ENCODE measurements at regions not wholly inside any gene's neighbourhood (a gene's known extent, or its start where the extent isn't known, plus 50 kb on each side); places are given as distances from the start of the nearest gene placed in this dataset.
"Not testable (repeated sequence)": the region's sequence is repeated elsewhere in the genome, so short reads cannot be mapped to it uniquely, and the experiment has no call there.

- no peak for DNase-seq (ENCODE audit: low read depth in 2 of 2)
These were observed 89.1 kb downstream of the KATNIP start for GRCh38 chr16:27638833-27639560.

DNA sequence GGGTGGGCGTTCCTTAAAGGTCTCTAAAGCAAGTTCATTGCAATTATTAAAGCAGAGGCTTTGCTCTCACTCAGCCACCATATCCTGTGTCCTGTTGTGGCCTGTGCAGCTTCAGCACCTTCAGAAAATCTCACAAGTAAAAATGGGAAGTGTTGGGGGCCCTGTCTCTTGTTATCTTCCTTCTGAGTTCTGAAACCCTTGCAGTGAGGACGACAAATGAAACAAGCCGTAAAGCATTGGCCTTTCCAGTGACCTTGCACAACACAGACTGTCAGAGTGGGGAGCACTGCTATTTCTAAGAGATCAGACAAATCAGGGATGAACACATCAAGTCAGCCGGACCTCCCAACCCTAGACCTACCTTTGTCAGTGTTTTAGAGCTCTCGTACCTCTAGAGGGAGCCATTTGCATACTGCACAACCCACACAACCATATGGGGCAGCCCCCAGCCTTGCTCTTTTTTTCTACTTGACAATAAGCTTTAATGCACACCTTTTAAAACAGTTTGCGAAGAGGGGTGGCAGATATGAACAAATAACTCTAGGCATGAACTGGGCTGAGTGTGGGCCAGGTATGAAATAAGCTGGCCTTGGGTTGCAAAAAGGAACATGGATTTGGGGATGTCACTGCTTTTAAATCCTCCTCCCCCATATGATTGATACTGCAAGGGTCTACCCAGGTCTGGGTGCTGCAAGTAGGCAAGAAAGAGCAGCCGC, 89.8 kb downstream of the KATNIP start:
- DNase-seq (ENCODE audit: low read depth in 2 of 2) = peak; percentile 71 to 83

DNA sequence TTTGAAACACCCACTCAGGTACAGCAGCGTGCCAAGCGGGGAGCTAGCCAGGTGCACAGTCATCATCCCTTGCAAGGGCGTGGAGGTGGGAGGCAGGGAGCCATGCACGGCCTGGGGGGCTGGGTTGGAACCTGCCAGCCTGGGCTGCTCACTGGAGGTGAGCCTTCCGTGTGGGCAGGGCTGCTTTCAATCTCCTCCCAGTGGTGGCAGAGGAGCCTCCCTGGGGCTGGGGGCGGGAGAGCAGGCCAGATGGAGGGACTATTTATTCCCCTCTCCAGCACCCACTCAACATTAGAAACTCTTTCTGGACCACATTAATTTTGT, 90.3 kb downstream of the KATNIP start:
- no peak for DNase-seq (ENCODE audit: low read depth in 2 of 2)

GRCh38 chr16:27641260-27641659, 91.3 kb downstream of the KATNIP start:
- DNase-seq (ENCODE audit: low read depth in 2 of 2) = no peak

GRCh38 chr16:27641734-27642415, 91.9 kb downstream of the KATNIP start:
- not testable (repeated sequence) for DNase-seq (ENCODE audit: low read depth in 2 of 2)

DNA sequence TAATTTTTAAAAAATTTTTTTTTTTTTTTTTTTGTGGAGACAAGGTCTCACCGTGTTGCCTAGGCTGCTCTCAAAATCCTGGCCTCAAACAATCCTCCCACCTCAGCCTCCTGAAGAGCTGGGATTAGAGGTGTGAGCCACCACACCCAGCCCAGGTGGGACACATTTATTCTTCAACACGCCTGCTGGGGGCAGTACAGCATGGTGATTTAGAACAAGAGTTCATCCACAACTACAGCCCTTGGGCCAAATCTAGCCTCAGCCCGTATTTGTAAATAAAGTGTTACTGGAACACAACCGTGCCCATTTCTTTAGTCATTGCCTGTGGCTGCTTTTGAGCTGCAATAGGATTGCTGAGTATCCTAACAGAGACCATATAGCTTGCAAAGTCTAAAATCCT, 92.8 kb downstream of the KATNIP start:
- peak; percentile 62 to 66 for DNase-seq (ENCODE audit: low read depth in 2 of 2)

GRCh38 chr16:27644165-27644564, 94.2 kb downstream of the KATNIP start:
- DNase-seq (ENCODE audit: low read depth in 2 of 2) = no peak

- DNase-seq (ENCODE audit: low read depth in 2 of 2) = no peak
These were observed 95.5 kb downstream of the KATNIP start for GRCh38 chr16:27645396-27645795.

DNA sequence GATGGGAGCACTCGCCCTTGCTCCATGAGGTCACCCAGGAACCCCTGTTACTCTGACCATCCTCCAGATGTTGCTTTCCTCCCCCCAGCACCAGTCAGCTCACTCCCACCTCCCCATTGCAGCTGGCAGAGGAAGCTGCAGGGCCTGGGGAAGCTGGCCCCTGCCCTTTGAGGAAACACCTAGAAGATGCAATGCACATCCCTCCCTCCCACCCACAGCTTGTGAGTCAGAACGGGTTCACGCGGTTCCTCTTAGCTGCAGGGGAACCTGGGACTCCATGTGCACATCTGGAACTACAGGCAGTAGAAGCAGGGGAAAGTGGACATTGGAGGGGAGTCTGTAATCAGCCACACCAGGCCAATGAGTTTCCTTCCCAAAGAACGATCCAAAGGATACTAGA, 96.9 kb downstream of the KATNIP start:
- peak in 1 of 2 donors; percentile 12 for DNase-seq (ENCODE audit: low read depth in 2 of 2)

DNA sequence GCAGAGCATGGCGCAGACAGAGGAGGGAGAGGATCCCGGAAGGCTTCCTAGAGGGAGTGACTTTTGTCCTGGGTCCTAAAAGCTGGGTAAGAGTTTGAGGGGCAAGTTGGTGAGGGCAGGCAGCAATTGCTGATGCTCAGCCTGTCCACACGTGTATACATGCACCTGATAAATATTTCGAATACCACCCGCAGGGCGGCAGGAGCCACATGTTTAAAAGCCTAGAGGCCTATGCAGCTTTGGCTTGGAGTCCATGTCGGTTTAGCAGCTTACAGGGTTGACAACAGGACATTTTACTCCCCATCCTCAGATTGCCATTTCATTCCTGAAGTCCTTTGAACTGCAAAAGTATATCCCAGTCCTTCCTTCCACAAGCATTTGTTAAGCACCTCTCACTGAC, 99.1 kb downstream of the KATNIP start:
- no peak for DNase-seq (ENCODE audit: low read depth in 2 of 2)

- no peak for DNase-seq (ENCODE audit: low read depth in 2 of 2)
These were observed 100.2 kb downstream of the KATNIP start for GRCh38 chr16:27650073-27650701.

- no peak for DNase-seq (ENCODE audit: low read depth in 2 of 2)
These were observed 101.4 kb downstream of the KATNIP start for GRCh38 chr16:27651301-27651700.

- no peak for DNase-seq (ENCODE audit: low read depth in 2 of 2)
These were observed 107.9 kb downstream of the KATNIP start for GRCh38 chr16:27657811-27658210.

GRCh38 chr16:27660507-27660906, 110.6 kb downstream of the KATNIP start:
- DNase-seq (ENCODE audit: low read depth in 2 of 2) = no peak

- not testable (repeated sequence) for DNase-seq (ENCODE audit: low read depth in 2 of 2)
These were observed 113.3 kb downstream of the KATNIP start for GRCh38 chr16:27663235-27663634.

- DNase-seq (ENCODE audit: low read depth in 2 of 2) = peak in 1 of 2 donors; percentile 32
These were observed 115.9 kb downstream of the KATNIP start for GRCh38 chr16:27665881-27666280.

- no peak for DNase-seq (ENCODE audit: low read depth in 2 of 2)
These were observed 120.3 kb downstream of the KATNIP start for GRCh38 chr16:27670071-27670810.

GRCh38 chr16:27671410-27671809, 121.5 kb downstream of the KATNIP start:
- no peak for DNase-seq (ENCODE audit: low read depth in 2 of 2)

- DNase-seq (ENCODE audit: low read depth in 2 of 2) = peak in 1 of 2 donors; percentile 72
These were observed 126.9 kb downstream of the KATNIP start for GRCh38 chr16:27676839-27677238.

DNA sequence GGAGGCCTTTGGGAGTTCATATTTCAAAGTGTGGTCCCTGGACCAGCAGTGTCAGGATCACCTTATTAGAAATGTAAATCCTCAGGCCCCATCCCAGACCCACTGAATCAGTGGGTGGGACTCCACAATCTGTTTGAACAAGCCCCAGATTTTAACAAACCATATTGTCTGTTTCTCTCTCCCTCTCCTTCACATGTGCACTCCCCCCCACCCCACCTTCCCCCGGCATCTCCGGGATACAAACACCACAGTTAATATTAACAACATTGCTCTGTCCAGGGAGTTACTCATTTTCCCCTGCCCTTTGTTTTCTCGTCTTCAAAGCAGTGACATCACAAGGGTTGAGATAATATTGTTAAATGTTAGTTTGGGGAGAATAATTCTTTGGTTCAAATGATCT, 127.3 kb downstream of the KATNIP start:
- peak in 1 of 2 donors; percentile 79 for DNase-seq (ENCODE audit: low read depth in 2 of 2)

DNA sequence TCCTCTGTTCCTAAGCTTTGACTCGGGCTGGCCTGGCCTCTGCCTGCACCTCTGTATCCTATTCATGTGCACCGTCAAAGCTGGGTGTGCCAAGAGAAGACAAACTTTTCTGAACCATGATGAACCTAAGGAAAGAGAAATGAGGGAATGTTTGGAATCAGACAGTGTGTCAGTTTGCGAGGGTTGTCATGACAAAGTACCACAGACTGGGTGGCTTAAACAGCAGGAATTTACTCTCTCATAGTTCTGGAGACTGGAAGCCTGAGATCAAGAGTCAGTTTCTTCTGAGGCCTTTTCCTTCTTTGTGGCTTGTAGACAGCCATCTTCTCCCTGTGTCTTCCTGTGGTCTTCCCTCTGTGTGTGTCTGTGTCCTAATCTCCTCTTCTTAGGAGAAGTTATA, 129.0 kb downstream of the KATNIP start:
- no peak for DNase-seq (ENCODE audit: low read depth in 2 of 2)
